ENCODE measurements at regions not wholly inside any gene's neighbourhood (a gene's known extent, or its start where the extent isn't known, plus 50 kb on each side); places are given as distances from the start of the nearest gene placed in this dataset.
"Not testable (repeated sequence)": the region's sequence is repeated elsewhere in the genome, so short reads cannot be mapped to it uniquely, and the experiment has no call there.

DNA sequence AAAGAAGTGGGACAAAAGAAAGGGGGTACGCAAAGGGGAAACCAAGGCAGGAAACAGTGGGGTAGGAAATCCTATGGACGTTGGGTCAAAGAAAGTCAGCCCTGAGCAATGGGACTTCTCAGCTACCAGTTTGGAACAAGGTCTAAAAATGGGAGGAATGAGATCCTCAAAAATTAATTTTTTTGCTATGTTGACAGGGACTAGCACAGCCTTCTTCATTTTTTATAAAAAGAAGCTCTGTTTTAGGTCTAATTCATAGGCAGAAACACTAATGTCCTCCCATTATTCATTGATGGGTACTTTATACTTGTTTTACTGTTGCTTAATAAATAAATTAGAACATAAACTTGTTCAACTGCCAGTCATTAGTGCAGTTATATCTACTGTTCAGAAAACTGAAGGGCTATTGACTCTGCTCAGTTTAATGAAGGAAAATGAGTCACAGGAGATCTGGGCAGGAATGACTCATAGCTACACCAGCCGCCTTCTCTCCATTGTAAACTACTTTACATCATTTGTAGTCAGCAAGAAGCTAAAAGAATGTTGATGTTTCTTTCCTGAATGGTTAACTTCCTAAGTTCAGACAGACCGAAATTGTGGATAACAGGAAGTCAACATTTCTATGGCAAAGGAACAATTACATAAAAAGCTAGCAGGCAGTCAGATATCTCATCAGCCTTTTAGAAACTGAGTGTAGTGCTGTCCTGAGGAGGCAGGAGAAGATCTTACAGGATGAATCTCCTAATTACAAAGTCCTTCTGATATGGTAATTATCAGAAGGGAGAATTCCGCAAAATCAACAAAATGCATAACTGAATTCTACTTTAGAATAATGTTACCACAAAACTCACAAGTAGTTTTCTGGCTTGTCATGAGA, 356.4 kb upstream of the PKN2 start:
- DNase-seq = peak; percentile 40

DNA sequence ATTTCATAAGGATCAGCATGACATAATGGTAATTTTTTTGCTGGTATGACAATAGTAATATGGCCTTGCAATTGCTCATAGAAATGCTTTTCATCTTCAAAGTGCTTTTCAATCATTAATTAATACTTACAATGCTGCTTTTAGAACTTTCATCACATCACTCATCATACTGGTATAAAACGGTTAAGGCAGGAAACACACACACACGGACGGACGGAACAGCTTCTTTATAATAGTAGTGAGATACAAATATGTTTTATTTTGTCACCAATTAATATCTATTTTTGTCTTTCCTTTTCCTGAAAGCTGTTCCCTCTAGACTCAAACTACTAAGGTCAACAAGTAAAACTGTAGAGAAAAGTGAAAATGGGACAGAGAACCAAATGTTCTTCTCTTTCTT, 353.9 kb upstream of the PKN2 start:
- no peak for DNase-seq

DNA sequence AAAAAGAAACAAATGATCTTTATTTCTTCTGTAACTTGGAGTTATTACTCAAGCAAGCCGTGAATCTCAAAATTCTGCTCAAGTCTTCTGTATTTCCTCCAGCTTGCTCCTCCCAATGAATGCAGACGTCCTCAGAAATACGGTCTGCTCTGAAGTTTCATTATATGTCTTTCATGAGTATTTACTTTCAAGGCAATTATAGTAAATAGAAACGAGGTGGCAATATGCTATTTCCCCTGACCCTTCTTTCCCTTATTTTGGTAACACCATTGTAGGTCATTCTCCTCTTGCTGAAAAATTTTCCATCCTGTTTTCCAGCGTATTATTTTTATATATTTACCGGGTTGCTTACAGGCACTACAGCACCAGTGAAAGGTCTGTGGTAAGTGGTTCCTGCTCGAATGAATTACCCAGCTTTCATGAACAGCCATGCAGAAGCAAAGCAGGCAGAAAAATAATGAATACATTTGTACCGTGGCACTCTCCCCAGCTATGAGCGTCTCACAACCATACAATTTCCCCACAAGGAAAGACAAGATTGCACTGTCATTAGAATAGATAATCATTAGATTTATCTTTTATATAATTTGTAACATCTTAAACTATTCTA, 350.9 kb upstream of the PKN2 start:
- DNase-seq = peak; percentile 26

DNA sequence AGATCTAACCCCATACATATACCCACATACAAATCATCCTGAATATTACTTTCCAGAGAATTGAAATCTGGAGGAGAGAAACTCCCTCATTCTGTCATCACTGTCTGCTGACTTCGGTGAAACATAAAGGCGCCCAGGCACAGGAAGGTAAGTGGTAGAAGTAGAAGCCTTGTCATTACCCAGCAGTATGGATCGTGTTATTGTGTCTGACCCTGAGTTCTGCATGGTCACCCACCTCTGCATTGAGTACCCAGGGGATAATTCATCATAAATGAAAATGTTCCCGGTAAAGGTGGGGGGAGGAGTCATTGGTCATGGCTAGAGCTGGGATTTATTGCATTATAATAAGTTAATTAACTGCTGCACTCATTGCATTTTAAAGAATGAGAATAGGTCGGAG, 342.6 kb upstream of the PKN2 start:
- no peak for DNase-seq

DNA sequence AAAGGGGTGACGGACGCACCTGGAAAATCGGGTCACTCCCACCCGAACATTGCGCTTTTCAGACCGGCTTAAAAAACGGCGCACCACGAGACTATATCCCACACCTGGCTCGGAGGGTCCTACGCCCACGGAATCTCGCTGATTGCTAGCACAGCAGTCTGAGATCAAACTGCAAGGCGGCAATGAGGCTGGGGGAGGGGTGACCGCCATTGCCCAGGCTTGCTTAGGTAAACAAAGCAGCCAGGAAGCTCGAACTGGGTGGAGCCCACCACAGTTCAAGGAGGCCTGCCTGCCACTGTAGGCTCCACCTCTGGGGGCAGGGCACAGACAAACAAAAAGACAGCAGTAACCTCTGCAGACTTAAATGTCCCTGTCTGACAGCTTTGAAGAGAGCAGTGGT, 342.0 kb upstream of the PKN2 start:
- not testable (repeated sequence) for DNase-seq

DNA sequence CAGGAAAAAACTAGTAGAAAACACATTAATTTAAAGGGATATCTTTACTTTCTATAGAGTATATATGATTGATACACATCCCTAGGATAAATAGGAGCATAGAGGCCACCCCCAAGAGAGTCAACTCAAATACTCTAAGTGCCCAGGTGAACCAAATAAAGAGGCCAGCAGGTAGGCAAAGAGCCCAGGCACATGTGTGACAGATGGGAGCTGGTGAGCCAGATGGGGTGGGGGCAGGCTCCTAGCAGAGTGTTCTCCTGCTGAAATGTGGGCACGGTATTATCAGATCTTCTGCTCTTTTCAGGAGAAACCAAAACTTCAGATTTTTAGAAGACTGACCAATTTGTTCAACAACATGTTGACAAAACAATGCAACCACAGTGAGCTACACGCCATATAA, 333.4 kb upstream of the PKN2 start:
- DNase-seq = no peak

DNA sequence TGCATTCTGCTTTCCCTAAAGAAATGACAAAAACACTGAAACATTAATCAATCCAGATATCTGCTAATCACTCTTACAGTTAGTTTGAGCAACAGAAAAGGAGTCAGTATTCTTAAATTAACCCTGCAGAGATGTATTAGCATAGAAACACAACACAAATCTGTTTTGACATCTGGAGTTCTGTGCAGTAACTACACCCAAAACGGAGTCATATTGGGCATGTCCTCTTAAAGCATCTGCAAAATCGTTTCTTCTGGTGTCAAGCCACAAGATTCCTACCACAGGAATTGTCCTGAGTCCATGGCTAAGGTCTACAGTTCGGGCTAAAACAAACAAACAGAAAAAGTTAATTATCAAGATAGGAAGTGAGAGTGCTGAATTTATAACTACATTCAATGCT, 332.1 kb upstream of the PKN2 start:
- DNase-seq = no peak

DNA sequence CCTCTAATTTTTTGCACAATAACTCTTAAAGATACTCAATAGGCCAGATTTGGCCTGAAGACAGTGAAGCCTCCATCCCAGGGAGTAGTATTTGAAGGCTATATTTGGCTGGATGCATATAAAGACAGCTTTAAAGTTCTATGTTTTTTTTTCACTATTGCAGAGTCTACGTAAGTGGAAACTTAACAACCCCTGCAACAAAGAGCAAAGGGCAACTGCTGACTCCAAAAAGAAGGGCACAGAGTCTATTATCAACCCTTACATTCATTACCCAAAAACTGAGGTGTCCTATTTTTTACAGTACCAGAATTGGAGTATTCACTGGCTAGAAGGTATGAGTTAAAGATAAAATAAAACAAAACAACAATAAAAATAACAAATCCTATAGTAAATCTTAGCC, 329.8 kb upstream of the PKN2 start:
- DNase-seq = no peak

DNA sequence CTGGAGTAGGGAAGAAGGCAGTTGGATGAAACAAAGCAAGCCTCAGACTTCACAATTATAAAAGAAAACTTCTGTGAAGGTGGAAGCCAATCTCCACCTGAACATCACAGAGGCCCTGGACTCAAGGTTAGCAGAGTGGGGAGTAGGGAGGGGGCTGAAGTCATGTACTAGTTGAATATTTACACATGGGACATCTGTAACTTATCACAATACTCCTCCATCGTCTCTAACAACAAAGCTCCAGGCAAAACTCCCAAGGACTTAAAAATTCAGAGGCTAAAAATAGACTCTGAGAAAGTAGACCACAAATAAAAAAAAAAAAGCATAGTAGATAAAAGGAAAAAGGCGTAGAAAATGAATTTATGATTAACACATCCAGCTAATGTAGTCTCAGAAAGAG, 326.3 kb upstream of the PKN2 start:
- no peak for DNase-seq

DNA sequence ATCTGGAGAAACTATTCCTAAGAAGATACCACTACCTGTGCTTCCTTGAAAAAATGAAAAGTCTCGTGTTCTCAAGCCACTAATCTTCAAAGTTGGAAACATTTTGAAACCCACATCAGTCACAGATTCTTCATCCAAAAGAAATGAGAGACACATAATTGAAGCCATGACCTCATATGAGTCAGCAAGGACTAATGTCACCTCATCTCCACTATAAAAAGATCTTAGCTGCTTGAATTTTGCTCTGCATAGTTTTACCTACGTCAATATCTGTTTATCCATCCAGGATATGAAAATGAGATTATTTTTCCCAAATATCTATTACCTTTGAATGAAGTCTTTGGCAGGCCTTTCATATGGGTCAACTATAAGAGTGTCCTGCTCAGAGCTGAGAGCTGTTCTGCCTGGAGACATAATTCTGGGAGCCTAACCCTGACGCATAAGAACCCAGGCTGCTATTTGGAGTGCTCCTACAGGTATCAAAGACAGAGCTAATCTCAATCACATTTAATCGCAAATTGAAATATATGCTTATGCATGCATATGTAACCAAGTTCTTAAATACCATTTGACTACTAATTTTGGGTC, 312.5 kb upstream of the PKN2 start:
- DNase-seq = no peak

DNA sequence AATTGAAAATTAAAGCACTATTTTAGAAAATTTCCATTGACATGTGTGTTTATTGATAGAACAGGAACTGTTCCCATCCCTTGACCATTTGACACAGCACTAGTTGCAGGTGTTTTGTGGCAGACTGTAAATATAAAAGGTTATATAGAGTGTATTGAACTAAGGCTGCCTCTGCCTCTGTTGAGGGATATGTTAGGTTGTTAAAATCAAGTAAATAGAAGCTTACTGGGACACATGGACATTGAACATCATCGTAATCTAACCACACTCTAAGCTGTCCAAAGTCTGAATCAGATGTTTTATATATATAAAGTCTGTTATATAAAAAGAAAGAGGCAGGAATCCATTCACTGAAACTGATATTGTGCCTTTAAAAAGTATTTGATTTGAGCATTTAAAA, 308.1 kb upstream of the PKN2 start:
- DNase-seq = no peak

DNA sequence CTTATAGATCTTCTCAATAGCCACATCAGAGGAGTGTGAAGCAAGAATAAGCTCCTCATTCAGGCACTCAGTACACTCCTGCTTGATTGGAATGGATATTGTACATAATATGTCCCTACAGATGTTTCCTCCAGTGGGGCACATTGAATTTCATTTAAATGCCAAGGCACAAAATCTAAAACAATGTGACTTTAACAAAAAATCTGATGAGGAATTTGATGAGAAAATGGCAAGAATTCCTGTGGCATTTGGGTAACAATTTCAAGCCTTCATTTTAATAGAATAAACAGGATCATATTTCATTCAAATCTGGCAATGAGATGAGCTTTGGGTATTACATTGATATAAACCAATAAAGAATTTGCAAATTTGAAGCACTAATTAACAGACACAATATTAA, 307.7 kb upstream of the PKN2 start:
- no peak for DNase-seq

DNA sequence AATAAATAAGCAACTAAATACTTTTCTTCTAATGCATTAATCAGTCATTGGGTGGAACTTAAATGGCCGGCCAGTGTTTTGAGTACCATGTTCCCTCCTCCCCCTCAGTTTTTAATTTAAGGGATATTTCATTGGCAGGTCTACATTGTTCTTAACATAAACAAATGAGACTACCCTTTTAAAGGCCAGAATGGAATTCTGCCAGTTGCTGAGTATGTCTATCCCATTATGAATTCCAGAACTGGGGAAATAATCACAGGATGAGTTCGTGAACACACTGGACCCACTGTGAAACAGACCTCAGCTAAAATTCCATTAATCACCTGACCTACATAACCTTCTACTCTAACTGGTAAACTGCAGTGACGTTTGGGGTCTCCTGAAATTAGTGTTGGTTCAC, 305.5 kb upstream of the PKN2 start:
- DNase-seq = no peak

DNA sequence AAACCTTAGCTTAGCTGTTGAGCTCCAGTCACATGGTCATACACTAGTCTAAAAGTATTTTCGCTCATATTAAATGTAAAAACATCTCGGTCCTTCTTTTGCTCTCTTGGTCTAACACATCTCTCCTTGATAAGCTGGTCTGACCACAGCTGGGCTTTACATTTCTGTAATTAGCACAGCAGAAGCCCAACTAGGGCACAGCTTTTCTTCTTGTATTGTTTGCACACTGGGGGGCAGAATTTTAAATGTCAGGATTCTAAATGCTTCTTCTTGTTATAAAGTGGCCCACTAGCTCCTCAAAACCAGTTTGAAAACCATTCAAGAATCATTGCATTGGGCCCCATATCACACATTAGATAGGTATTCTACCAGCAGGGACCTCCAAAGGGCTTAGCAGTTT, 289.1 kb upstream of the PKN2 start:
- DNase-seq = no peak

DNA sequence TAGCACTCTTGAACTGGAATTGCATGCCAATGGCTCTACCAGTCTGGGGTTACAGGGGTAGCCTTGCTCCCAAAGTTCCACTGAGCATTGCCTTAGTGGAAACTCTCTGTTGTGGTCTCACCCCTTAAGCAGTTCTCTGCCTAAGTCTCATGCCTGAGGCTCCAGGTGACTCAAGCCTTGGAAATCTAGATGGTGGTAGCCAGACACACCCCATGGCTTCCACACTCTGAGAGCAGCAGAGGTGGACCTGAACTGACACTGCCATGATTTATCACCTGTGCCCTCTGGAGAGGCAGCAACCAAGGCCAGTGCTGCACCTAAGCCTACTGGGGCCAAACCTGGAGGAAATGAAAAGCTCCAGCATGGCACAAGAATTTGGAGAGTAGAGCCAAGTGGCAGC, 285.7 kb upstream of the PKN2 start:
- DNase-seq = no peak

DNA sequence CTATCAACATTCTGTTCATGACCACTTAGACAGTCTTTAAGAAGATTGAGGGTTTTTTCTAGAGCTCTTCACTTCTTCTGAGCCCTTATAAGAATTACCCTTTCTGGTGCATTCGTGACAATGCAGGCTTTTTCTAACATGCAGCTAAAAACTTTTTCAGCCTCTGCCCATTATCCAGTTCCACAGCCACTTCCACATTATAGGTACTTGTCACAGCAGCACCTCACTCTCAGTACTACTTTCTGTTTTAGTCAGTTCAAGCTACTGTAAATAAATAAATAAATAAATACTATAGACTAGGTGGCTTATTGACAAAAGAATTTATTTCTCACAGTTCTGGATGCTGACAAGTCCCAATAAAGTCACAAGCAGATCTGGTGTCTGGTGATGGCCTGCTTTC, 284.4 kb upstream of the PKN2 start:
- DNase-seq = no peak

DNA sequence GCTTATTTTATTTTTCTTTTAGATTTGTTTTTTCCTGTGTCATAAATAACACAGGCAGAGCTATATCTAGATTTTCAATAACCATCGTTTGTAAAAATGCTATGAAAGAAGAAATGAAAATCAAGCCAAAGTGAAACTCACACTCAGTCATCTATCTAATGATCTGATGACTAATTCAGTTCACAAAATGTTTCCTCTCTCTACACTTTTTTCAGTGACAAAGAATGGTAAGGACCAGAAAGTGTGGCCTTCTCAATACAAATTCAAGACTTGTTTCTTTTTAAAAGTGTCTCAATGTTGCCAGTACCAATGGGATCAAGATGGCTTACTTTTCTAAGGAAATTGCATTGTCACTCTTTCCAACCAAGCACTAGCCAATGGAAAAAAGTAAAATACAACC, 282.8 kb upstream of the PKN2 start:
- no peak for DNase-seq

DNA sequence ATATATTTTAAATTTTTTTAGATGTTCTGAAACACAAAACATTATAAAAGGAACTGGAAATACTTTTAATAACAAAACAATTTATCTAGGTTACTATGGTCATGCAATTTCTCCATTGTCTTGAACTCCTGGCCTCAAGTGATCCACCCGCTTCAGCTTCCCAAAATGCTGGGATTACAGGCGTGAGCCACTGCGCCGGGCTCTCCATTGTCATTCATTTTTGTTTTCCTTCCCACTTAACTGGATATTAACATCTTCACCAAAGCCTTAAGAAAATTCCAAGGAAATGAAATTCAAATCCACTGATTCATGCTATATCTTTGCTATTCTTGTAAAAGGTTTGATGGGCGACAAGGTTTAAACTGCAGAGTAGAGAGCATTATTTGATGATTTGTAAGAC, 279.5 kb upstream of the PKN2 start:
- DNase-seq = no peak

DNA sequence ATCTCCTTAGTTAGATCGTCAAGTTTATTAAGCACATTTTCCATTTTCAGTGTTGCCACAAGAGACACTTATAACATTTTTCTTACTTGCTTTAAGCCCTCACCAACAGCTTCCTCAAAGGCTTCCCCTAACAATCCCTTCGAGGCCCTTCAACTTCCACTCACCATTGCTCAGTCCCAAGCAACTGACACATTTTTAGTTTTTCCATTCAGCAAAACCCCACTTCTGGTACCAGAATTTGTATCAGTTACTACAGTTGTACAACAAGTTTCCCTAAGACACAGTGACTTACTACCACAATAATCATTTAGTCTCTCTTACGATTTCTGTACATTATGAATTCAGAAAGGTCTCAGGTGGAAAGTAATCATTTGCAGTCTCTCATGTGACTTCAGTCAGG, 276.8 kb upstream of the PKN2 start:
- no peak for DNase-seq

DNA sequence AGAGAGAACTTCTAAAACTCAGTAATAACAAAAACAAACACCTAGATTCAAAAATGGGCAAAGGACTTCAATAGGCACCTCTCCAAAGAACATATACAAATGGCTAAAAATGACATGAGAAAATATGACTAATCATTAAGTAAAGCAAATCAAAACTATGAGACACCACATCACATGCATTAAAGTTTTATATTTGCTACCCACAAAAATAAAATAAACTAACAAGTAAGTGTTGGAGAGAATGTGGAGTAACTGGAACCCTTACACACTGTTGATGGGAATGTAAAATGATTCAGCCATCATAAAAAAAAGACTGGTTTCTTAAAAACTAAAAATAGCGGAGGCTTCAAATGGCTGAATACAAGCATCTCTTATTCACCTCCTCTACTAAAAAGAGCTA, 262.1 kb upstream of the PKN2 start:
- DNase-seq = no peak

DNA sequence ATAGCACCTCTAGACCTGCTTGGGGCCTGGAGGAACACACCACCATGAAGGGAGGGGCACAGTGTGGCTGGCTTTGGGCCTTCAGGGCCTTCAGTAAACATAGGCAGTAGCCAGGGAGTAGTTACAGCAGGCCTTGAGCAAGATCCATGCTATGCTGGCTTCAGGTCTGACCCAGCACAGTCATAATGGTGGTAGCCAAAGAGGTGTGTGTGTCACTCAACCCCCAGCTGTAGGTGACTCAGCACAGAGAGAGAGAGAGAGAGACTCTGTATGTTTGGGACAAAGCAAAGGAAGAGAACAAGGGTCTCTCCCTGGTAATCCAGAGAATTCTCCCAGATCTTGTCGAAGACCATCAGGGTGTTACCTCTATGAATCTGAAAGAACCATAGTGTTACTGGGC, 250.5 kb upstream of the PKN2 start:
- no peak for DNase-seq

DNA sequence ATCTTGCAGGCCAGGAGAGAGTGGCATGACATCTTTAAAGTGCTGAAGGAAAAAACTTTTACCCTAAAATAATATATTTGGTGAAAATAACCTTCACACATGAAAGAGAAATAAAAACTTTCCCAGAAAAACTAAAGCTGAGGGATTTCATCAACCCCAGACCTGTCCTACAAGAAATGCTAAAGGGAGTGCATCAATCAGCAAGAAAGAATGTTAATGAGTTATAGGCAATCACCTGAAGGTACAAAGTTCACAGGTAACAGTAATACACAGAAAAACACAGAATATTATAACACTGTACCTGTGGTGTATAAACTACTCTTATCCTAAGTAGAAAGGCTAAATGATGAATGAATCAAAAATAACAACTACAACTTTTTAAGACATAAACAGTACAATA, 249.2 kb upstream of the PKN2 start:
- no peak for DNase-seq

DNA sequence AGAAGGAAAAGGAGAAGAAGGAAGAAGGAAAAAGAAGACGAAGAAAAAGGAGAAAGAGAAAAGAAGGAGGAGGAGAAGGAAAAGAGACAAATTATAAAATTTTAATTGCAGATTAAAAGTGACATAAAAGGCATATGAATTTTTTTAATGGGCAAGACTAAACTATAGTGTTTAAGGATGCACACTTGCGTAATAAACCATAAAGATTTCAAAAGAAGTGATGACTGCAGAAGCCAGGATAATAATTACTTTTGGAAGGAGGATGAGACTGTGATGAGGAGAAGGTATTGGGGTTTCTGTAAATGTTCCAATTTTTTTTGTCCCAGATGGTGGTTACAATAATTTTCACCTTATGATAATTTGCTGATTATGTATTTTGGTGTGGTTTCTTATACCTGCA, 243.1 kb upstream of the PKN2 start:
- no peak for DNase-seq

DNA sequence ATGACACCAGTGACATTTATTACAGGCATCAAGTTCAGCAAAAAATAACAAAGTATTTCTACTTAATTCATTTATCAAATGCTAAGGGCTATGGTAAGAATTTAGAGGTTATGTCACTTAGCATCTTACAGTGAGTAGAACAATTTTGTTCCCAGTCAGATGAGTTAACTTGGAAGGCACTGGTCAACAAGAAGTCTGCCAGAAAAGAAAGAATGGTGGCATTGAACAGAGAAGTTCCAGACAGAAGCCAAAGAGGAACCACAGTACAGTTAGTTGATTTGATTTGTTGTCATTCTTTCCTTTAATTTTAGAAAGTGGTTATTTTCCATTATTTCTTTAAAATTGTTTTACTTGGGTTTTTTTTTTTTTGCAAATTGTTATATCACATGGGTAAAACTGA, 232.2 kb upstream of the PKN2 start:
- no peak for DNase-seq

DNA sequence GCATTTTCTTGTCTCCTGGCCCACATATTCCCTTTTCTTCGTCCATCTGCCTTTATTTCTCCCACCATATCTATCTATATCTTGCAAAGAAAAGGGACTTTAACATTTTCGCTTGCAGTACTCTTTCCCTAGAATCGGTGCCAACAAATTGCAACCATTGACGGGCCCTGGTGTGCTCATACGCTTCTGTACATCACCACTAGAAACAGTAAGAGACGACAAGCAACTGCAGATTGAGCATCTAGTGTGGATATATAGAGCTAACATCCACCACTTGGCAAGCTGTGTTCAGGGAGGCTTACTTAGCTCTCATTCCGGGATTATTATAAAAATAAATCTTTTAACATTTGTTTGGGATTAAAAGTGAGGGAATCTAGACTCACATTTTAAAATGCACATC, 230.8 kb upstream of the PKN2 start:
- no peak for DNase-seq

Measured in NCI-H1436 (cell line).